HEK293T (cell line): ENCODE measurements at regions not wholly inside any gene's neighbourhood (a gene's known extent, or its start where the extent isn't known, plus 50 kb on each side); places are given as distances from the start of the nearest gene placed in this dataset.

ENCODE experiments used
- ARNT ChIP-seq: fragments of 450-650 bp; IDR thresholded peaks from 2 replicates; pipeline ENCODE4 v1.6.1; 2017; ENCODE audit warnings: mild to moderate bottlenecking
- ELF4 ChIP-seq: fragments of 450-650 bp; IDR thresholded peaks from 2 replicates; pipeline ENCODE4 v1.6.1; 2017; ENCODE audit warnings: antibody characterized with exemption
- FOXM1 ChIP-seq: fragments of 450-650 bp; IDR thresholded peaks from 2 replicates; pipeline ENCODE4 v1.6.1; 2017; ENCODE audit warnings: mild to moderate bottlenecking, borderline replicate concordance
- HDGF ChIP-seq: fragments of 450-650 bp; IDR thresholded peaks from 2 replicates; pipeline ENCODE4 v1.6.1; 2017; ENCODE audit warnings: antibody characterized with exemption, borderline replicate concordance
- L3MBTL2 ChIP-seq: fragments of 450-650 bp; conservative IDR thresholded peaks from 2 replicates; pipeline ENCODE4 v1.6.1; 2016; ENCODE audit warnings: mild to moderate bottlenecking
- LEF1 ChIP-seq: fragments of 450-650 bp; IDR thresholded peaks from 2 replicates; pipeline ENCODE4 v1.6.1; 2017; ENCODE audit warnings: mild to moderate bottlenecking, borderline replicate concordance
- SP1 ChIP-seq: fragments of 450-650 bp; IDR thresholded peaks from 2 replicates; pipeline ENCODE4 v1.6.1; 2017
- ZNF384 ChIP-seq: fragments of 450-650 bp; IDR thresholded peaks from 2 replicates; pipeline ENCODE4 v1.6.1; 2016
- TF ChIP-seq, protein P1 (sequence below): fragments of 450-650 bp; IDR thresholded peaks from 2 replicates; pipeline ENCODE4 v1.6.1; 2016

GRCh38 chr5:62702126-62702525 is 123.5 kb downstream of the LRRC70 start:
- no peak for TF ChIP-seq ZNF384
- no peak for TF ChIP-seq L3MBTL2
- TF ChIP-seq, protein P1, sequence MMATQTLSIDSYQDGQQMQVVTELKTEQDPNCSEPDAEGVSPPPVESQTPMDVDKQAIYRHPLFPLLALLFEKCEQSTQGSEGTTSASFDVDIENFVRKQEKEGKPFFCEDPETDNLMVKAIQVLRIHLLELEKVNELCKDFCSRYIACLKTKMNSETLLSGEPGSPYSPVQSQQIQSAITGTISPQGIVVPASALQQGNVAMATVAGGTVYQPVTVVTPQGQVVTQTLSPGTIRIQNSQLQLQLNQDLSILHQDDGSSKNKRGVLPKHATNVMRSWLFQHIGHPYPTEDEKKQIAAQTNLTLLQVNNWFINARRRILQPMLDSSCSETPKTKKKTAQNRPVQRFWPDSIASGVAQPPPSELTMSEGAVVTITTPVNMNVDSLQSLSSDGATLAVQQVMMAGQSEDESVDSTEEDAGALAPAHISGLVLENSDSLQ: no peak
- TF ChIP-seq SP1: no peak
- TF ChIP-seq LEF1: no peak
- TF ChIP-seq HDGF: no peak
- TF ChIP-seq ELF4: no peak
- TF ChIP-seq FOXM1: no peak
- no peak for TF ChIP-seq ARNT
